ENCODE measurements at regions not wholly inside any gene's neighbourhood (a gene's known extent, or its start where the extent isn't known, plus 50 kb on each side); places are given as distances from the start of the nearest gene placed in this dataset.

- Histone ChIP-seq H4K20me1 (ENCODE audit: low read length) (no peaks in the 10 kb centered on the region), H3K79me2 (ENCODE audit: low read length) (no peaks in the 10 kb centered on the region), H3K9me2 (replicated peaks; ENCODE audit: low read length) (no peaks in the 10 kb centered on the region), H3K9me3 (ENCODE audit: low read length) (no peaks in the 10 kb centered on the region), H3K27me3 (ENCODE audit: low read length) (peaks cover 75% of the 10 kb centered on the region), H3F3A (ENCODE audit: low read length, unreplicated experiment) (no peaks in the 10 kb centered on the region), H3K36me3 (ENCODE audit: low read depth, low read length) (no peaks in the 10 kb centered on the region), H3K4me3 (ENCODE audit: low read length) (no peak overlapping the region), H3K27ac (ENCODE audit: low read length) (no peak overlapping the region), H3K9ac (ENCODE audit: low read length) (no peak overlapping the region), H3K4me1 (ENCODE audit: insufficient read depth, low read length) (no peaks in the 10 kb centered on the region), H2AFZ (ENCODE audit: low read length) (no peak overlapping the region), H3K4me2 (ENCODE audit: low read length) (no peak overlapping the region)
- no peak for ATAC-seq
- no TSS peak for BruUV-seq (replicated peaks)
- intact Hi-C loops (cut with micrococcal nuclease): no loop called here
- TF ChIP-seq EZH2 (IDR thresholded peaks at IDR 0.05; ENCODE audit: low read length, unreplicated experiment) (no peak), CTCF (conservative IDR thresholded peaks at IDR 0.05; ENCODE audit: low read depth, low read length) (no peak), EZH2phosphoT487 (IDR thresholded peaks at IDR 0.05; ENCODE audit: borderline replicate concordance, low read length) (no peak)
- DNase-seq: no peak
- ChIA-PET POLR2A (ENCODE audit: unreplicated experiment) (no interaction called here), CTCF (no interaction called here)
Observed at GRCh38 chr18:76771192-76771799, 51.1 kb upstream of the ZNF236 start.

GRCh38 chr18:76767954-76768353 lies 54.4 kb upstream of the ZNF236 start:
- Histone ChIP-seq H3K9ac (ENCODE audit: low read length) (no peak overlapping the region), H4K20me1 (ENCODE audit: low read length) (no peaks in the 10 kb centered on the region), H2AFZ (ENCODE audit: low read length) (no peak overlapping the region), H3K9me3 (ENCODE audit: low read length) (no peaks in the 10 kb centered on the region), H3K36me3 (ENCODE audit: low read depth, low read length) (no peaks in the 10 kb centered on the region), H3K4me1 (ENCODE audit: insufficient read depth, low read length) (no peaks in the 10 kb centered on the region), H3K4me3 (ENCODE audit: low read length) (no peak overlapping the region), H3K79me2 (ENCODE audit: low read length) (no peaks in the 10 kb centered on the region), H3F3A (ENCODE audit: low read length, unreplicated experiment) (no peaks in the 10 kb centered on the region), H3K4me2 (ENCODE audit: low read length) (no peak overlapping the region), H3K9me2 (replicated peaks; ENCODE audit: low read length) (no peaks in the 10 kb centered on the region), H3K27ac (ENCODE audit: low read length) (no peak overlapping the region), H3K27me3 (ENCODE audit: low read length) (peaks cover 75% of the 10 kb centered on the region)
- DNase-seq (no peak), ATAC-seq (no peak)
- intact Hi-C loops (cut with micrococcal nuclease): no loop called here
- no peak for TF ChIP-seq EZH2 (IDR thresholded peaks at IDR 0.05; ENCODE audit: low read length, unreplicated experiment)
- TF ChIP-seq EZH2phosphoT487 (IDR thresholded peaks at IDR 0.05; ENCODE audit: borderline replicate concordance, low read length): no peak
- TF ChIP-seq CTCF (conservative IDR thresholded peaks at IDR 0.05; ENCODE audit: low read depth, low read length): no peak
- CTCF ChIA-PET: no interaction called here
- BruUV-seq (replicated peaks): no TSS peak
- POLR2A ChIA-PET (ENCODE audit: unreplicated experiment): no interaction called here

GRCh38 chr18:76766429-76766828 lies 55.9 kb upstream of the ZNF236 start:
- BruUV-seq (replicated peaks): no TSS peak
- no peak overlapping the region for H3K9ac ChIP-seq (ENCODE audit: low read length)
- no peaks in the 10 kb centered on the region for H3K79me2 ChIP-seq (ENCODE audit: low read length)
- POLR2A ChIA-PET (ENCODE audit: unreplicated experiment): no interaction called here
- DNase-seq (no peak), ATAC-seq (no peak)
- H3K9me3 ChIP-seq (ENCODE audit: low read length): no peaks in the 10 kb centered on the region
- H3K4me3 ChIP-seq (ENCODE audit: low read length): no peak overlapping the region
- no peaks in the 10 kb centered on the region for H3F3A ChIP-seq (ENCODE audit: low read length, unreplicated experiment)
- CTCF ChIA-PET: no interaction called here
- H3K4me2 ChIP-seq (ENCODE audit: low read length): no peak overlapping the region
- H3K27ac ChIP-seq (ENCODE audit: low read length): no peak overlapping the region
- no peak for TF ChIP-seq CTCF (conservative IDR thresholded peaks at IDR 0.05; ENCODE audit: low read depth, low read length)
- TF ChIP-seq EZH2phosphoT487 (IDR thresholded peaks at IDR 0.05; ENCODE audit: borderline replicate concordance, low read length): no peak
- no peak for TF ChIP-seq EZH2 (IDR thresholded peaks at IDR 0.05; ENCODE audit: low read length, unreplicated experiment)
- intact Hi-C loops (cut with micrococcal nuclease): no loop called here
- H4K20me1 ChIP-seq (ENCODE audit: low read length): no peaks in the 10 kb centered on the region
- H2AFZ ChIP-seq (ENCODE audit: low read length): no peak overlapping the region
- H3K27me3 ChIP-seq (ENCODE audit: low read length): peaks cover 72% of the 10 kb centered on the region
- H3K9me2 ChIP-seq (replicated peaks; ENCODE audit: low read length): no peaks in the 10 kb centered on the region
- no peaks in the 10 kb centered on the region for H3K4me1 ChIP-seq (ENCODE audit: insufficient read depth, low read length)
- H3K36me3 ChIP-seq (ENCODE audit: low read depth, low read length): no peaks in the 10 kb centered on the region
